ENCODE measurements at regions not wholly inside any gene's neighbourhood (a gene's known extent, or its start where the extent isn't known, plus 50 kb on each side); places are given as distances from the start of the nearest gene placed in this dataset.

- DNase-seq = no peak
These were observed 161.0 kb downstream of the HERPUD2 start for GRCh38 chr7:35533902-35534301.

GRCh38 chr7:35530124-35531109 is 164.5 kb downstream of the HERPUD2 start:
- no peak for DNase-seq

DNA sequence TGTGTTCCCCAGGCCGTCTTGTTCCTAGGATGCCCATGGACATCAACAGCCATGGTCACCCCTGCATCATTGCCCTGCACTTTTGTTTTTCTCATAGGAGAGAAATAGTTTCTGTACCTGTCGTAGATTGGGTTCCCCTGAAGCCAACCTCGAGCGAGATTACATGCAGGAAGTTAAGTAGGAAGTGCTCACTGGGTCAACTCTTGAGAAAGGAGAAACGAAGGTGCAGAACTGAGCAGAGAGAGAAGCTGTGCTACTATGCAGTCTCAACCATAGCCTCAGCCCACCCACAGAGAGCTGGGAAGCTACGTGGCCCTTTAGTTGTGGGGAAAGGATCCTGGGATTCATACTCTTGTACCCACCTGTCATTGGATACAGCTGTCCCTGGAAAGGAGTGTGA is 165.2 kb downstream of the HERPUD2 start:
- DNase-seq = no peak

DNA sequence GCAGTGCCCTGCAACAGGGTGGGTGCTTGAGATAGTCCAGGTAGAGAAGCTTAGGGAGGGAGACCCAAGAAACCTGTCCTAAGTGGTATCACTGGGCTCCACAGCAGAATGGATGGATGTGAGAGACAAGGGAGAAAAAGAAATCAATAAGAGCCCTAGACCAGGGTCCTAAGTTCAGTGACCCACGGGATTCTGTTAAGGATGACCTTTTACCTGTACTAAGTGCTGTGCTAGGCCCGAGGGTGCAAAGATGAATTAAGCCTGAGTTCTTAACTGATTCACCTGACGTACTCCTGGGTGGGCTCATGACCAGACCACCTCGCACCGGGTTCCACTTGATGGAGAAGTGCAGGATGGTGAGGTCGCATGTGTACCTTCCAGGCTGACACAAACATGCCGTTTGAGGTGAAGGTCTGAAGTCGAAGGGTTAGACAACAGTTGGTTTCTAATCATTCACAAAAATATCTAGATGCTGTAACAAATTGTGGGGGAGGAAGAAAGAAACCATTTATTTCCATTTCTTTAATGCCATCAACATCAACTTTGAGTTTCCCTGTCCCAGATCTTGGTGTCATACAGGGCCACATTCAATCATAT is 166.5 kb downstream of the HERPUD2 start:
- DNase-seq = no peak

DNA sequence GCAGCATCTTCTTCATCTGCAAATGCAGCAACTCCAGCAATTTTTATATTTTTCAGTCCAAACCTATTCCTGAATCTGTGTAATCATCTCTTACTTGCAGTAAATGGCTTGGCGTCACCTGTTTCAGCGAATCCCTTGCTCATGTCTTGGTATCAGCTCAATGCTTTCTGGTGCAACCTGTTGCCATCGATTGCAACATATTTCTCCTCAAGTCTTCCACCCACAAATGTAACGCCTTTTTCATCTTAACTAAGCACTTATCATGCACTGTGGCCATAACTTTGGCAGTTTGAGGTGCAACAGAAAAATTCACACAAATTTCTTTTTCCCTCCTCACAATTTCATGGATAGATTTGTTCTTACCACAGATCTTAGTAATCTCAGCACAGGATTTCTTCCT is 168.3 kb downstream of the HERPUD2 start:
- DNase-seq = no peak

DNA sequence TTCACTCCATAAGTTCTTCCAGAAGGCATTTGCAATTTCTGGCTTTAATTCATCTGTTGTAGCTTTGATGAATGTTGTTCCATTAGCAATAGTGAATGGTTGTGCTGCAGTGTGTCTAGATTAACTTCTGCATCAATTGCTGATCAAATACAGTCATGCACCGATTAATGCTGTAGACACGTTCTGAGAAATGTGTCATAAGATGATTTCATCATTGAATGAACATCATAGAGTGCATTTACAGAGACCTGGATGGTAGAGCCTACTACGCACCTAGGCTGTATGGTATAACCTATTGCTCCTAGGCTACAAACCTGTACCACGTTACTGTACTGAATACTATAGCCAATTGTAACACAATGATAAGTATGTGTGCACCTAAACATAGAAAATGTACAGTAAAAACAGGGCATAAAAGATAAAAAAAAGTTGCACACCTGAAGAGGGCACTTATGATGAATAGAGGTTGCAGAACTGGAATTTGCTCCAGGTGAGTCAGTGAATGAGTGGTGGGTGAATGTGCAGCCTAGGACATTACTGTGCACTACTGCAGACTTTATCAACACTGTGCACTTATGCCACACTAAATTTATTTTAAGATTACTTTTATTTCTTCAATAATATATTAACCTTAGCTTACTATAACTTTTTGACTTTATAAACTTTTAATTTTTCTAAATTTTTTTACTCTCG is 170.7 kb downstream of the HERPUD2 start:
- no peak for DNase-seq

GRCh38 chr7:35523292-35523691 is 171.6 kb downstream of the HERPUD2 start:
- no peak for DNase-seq

- DNase-seq = no peak
These were observed 172.2 kb downstream of the HERPUD2 start for GRCh38 chr7:35522697-35523096.

GRCh38 chr7:35521941-35522340 is 173.0 kb downstream of the HERPUD2 start:
- no peak for DNase-seq

DNA sequence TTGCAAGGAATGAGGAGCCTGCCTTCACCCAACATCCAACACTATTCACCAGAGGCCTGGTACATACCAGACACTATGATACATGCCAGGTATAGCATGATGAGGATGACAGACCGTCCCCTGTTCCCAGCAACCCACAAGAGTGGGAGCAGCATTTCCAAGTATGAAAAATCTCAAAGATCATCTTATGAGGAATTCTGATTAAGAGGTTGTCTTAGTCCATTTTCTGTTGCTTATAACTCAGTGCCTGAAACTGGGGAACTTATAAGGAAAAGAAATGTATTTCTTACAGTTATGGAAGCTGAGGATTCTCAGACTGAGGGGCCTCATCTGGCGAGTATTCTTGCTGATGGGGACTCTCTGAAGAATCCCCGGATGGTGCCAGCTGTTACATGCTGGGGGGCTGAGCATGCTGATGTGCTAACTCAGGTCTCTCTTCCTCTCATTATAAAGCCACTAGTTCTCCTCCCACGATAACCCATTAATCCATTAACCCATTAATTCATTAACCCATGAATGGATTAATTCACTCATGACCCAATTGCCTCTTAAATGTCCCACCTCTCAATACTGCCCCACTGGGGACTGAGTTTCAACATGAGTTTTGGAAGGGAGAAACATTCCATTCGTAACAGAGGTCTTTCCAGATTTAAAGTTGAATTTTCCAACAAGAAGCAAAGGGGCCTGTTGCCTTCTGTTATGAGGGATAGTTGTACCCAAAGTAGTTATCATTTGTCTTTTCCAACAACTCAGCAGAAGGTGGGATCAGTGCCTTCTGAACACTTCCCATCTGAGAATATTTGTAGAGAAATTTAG is 173.9 kb downstream of the HERPUD2 start:
- no peak for DNase-seq

DNA sequence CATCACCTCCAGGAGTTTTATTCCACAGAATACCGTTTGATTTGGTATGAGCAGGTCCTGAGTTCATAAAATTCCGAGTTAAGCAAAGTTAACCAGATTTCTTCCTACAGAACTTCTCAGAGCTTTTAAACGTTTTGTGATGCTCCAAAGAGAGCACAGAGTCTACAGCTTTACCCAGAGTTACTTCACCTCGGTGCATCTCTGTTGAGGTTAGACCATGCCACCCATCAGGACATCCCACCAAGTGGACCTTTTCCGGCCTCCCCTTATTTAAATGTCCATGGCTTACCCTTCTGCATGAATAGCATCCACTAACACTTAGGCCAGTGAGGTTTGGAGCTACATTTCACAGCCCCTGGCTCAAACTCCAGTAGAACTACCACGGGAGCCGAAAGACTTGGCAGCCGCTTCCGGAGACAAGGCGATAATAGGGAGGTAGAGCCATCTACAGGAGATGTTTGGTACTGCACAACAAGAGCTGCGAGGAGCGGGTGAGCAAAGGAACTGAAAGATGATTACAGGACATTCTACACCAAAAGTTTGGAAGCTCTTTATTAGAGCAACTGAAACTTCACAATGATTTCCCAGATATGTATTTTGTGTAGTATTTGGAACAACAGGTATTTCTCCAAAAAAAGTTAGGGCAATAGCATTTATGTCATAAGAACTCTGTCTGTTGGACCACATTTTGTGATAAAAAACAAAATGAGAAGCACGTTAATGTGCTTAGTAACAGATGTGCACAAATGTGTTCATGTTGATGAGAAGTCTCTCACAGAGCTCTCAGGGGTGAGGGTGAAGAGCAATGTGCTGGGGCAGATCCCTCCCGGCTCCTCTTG is 174.7 kb downstream of the HERPUD2 start:
- peak; percentile 25 for DNase-seq

GRCh38 chr7:35518767-35519166 is 176.2 kb downstream of the HERPUD2 start:
- DNase-seq = no peak

DNA sequence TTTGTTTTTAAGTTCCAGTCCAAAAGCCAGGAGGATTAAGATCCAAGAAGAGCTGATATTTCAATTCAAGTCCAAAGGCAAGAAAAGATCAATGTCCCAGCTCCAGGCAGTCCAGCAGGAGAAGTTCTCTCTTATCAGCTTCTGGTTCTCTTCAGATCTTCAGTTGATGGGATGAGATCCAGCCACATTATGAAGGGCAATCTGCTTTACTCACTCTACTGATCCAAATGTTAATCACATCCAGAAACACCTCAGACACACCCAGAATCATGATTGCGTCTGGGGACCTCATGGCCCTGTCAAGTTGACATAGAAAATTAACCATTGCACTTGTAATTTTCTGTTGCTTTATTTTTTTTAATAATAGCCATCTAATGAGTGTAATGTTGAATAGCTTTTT is 178.4 kb downstream of the HERPUD2 start:
- DNase-seq = no peak

GRCh38 chr7:35513828-35514227 is 181.1 kb downstream of the HERPUD2 start:
- DNase-seq = no peak

- no peak for DNase-seq
These were observed 181.7 kb downstream of the HERPUD2 start for GRCh38 chr7:35513195-35513594.

DNA sequence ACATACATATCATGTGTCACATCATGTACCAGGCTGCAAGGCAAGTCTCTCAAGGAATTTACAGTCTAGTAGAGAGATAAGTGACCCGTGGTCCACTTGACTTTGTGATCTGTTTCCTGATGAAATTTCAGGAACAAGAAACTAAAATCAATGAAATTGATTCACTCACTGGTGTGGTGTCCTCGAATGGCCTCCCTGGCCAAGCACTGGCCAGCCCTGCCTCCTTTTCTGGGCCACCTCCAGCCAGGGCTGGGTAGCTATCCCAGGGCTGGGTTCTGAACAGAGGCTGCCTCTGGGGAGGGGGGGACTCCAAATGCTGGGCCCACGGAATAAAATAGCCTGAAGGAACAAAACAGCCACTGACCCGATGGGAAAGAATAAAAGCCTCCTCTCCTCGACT is 182.2 kb downstream of the HERPUD2 start:
- DNase-seq = no peak

GRCh38 chr7:35508623-35509400 is 186.1 kb downstream of the HERPUD2 start:
- no peak for DNase-seq

DNA sequence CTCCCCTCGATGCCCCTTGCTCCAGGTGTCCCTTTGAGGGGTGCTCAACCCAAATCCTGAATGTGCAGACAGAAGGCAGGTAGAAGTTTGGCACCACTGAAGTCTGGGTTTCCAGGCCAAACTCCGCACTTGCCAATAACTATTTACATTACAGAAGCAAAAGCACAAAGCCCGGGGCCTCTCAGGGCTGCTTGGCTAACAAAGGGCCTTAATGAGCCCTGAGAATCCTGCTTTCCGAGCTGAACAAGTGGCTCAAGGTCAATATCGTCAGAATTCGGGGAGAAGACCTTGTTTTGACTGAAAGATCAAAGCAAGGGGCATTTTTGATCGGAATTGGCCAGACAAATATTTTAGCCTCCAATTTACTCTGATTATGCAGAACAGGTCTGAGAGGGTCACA is 189.9 kb downstream of the HERPUD2 start:
- DNase-seq = no peak

DNA sequence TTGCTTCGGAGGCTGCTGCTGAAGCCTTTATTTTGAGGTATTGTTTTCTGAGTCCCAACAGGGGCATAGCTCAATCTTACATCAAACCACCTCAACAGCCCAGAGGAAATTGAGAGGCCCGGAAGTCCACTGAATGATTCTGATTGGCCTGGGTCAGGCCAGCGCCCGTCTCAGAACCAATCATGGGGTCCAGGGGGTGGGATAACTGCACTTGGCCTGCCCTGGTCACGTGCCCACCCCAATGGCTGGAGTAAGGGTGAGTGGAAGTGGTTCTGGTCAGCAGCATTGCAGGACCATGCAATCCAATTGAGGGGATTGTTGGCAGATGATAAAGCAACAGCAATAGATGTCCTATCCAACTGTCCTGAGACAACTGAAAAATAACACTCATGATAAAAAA is 190.6 kb downstream of the HERPUD2 start:
- DNase-seq = no peak

DNA sequence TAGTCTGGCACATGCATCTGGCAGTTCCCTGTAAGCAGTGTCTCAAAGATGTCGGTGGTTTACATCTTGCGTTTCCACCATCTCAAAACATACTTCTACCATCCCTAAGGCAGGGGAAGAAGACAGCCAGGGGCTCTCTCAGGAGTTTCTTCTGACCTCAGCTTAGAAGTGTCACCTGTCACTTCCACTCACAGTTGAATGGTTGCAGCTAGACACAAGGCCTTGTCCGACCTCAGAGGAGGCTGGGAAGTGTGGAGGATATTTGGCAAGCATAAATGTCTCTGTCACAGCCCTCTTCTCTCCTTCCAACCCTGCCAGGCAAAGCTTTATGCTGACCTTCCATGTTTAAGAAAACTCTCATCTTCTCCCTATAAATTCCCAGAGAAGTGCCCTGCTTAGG is 193.3 kb downstream of the HERPUD2 start:
- no peak for DNase-seq

GRCh38 chr7:35499226-35499625 is 195.7 kb downstream of the HERPUD2 start:
- DNase-seq = no peak
